PC-9 (cell line): ENCODE measurements at regions not wholly inside any gene's neighbourhood (a gene's known extent, or its start where the extent isn't known, plus 50 kb on each side); places are given as distances from the start of the nearest gene placed in this dataset.

Experiments used
- EZH2 ChIP-seq: fragments of 200-600 bp; sonication (generic); IDR thresholded peaks from 2 replicates; pipeline ENCODE4 v1.8.0; 2017; ENCODE audit warnings: antibody characterized with exemption, low read depth
- TF ChIP-seq, protein P1 (sequence below): fragments of 200-600 bp; sonication (generic); conservative IDR thresholded peaks from 2 replicates; pipeline ENCODE4 v1.6.1; 2017; ENCODE audit warnings: mixed run types, antibody characterized with exemption, mild to moderate bottlenecking, moderate library complexity

DNA sequence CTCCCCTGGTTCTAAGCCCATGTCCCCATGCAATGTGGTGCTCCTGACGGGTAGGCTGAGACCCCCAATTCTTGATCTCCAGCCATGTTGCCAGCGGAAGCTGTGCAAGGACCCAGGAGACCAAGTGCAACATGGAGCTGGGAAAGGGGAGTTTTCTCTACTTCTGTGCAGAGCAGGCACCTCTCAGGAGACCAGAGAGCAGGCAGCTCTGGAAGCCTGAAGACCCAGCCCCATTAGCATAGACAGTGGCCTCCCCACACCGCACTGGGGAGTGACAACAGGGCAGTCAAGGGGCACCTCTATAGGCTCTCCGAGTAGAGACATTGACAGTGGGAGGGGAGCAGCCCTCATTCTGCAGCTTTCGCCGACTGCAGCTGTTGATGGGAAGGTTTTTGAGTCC lies 410.2 kb downstream of the MATN1 start:
- TF ChIP-seq EZH2: no peak
- TF ChIP-seq, protein P1, sequence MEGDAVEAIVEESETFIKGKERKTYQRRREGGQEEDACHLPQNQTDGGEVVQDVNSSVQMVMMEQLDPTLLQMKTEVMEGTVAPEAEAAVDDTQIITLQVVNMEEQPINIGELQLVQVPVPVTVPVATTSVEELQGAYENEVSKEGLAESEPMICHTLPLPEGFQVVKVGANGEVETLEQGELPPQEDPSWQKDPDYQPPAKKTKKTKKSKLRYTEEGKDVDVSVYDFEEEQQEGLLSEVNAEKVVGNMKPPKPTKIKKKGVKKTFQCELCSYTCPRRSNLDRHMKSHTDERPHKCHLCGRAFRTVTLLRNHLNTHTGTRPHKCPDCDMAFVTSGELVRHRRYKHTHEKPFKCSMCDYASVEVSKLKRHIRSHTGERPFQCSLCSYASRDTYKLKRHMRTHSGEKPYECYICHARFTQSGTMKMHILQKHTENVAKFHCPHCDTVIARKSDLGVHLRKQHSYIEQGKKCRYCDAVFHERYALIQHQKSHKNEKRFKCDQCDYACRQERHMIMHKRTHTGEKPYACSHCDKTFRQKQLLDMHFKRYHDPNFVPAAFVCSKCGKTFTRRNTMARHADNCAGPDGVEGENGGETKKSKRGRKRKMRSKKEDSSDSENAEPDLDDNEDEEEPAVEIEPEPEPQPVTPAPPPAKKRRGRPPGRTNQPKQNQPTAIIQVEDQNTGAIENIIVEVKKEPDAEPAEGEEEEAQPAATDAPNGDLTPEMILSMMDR: no peak
